Stimulated activated naive CD8-positive, alpha-beta T cell treated with anti-CD3 and anti-CD28 coated beads, Interleukin-15, amount 100 ng/mL, for 72 hours (primary cell): ENCODE measurements at regions not wholly inside any gene's neighbourhood (a gene's known extent, or its start where the extent isn't known, plus 50 kb on each side); places are given as distances from the start of the nearest gene placed in this dataset.

Experiments
- ATAC-seq: fragments of 150-1000 bp; cut with Tn5 transposase; 2 replicates; pipeline ENCODE4 v1.10.0; 2021; ENCODE audit warnings: mild to moderate bottlenecking, moderate library complexity
- DNase-seq, 2 donors: peaks; one replicate each; pipeline ENCODE4 v3.0.0; 2021 to 2022
- H3K27ac Mint-ChIP-seq, 2 donors: one replicate each; pipeline ENCODE4 v1.8.0; 2022; ENCODE audit warnings: mild to moderate bottlenecking in 2 of 2, mixed read lengths in 2 of 2, moderate library complexity in 2 of 2
- H3K27me3 Mint-ChIP-seq: one replicate; pipeline ENCODE4 v1.8.0; 2022; ENCODE audit warnings: mixed read lengths
- H3K4me1 Mint-ChIP-seq: one replicate; pipeline ENCODE4 v1.8.0; 2022; ENCODE audit warnings: mild to moderate bottlenecking, mixed read lengths
- H3K4me3 Mint-ChIP-seq, 2 donors: one replicate each; pipeline ENCODE4 v1.8.0; 2022; ENCODE audit warnings: mild to moderate bottlenecking in 2 of 2, mixed read lengths in 2 of 2, moderate library complexity in 1 of 2
- H3K9me3 Mint-ChIP-seq, 2 donors: one replicate each; pipeline ENCODE4 v1.8.0; 2022; ENCODE audit warnings: mixed read lengths in 2 of 2

DNA sequence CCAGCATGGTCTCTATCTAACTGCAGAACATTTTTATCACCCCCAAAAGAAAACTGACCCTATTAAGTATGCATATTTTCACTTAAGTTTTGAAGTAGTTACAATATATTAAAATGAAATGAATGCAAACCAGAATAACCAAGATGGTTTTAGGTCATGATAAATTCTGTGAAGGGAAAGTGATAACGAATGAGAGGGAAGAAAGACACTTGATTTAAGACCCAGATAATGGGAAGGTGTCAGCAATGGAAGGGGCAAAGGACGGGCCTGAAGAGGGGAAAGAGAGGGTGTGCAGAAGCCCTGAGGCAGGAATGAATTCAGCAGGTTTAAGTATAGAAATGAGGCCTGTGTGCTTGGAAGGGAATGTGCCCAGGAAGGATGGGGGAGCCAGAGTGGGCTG is 61.1 kb upstream of the IGFBP3 start:
- Mint-ChIP-seq H3K27me3 (no peaks in the 10 kb centered on the region), H3K4me1 (peaks cover 22% of the 10 kb centered on the region), H3K27ac (no peak overlapping the region), H3K9me3 (no peaks in the 10 kb centered on the region), H3K4me3 (no peak overlapping the region)
- ATAC-seq = no peak
- DNase-seq = no peak

DNA sequence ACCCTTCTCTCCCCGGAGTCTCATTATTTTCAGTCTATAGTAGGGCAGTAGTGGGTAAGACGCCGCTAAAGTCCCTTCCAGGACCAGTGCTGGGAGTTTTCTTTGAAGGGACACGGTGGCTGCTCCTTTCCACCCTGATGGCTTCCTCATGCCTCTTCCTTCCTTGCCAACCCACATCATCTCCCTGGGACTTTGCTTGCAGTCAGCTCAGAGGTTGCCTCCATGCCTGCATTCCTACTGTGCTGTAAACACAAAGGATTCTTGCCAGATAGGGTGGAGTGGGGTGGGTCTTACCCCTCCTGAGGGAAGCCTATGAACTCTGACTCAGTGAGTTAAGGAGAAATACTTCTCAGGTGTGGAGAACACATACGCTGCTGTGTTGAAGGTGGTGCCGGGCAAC is 59.9 kb upstream of the IGFBP3 start:
- Mint-ChIP-seq H3K9me3 (no peaks in the 10 kb centered on the region), H3K27me3 (peaks cover 2% of the 10 kb centered on the region), H3K4me1 (peaks cover 22% of the 10 kb centered on the region), H3K27ac (no peak overlapping the region), H3K4me3 (no peak overlapping the region)
- DNase-seq = no peak
- ATAC-seq = no peak

DNA sequence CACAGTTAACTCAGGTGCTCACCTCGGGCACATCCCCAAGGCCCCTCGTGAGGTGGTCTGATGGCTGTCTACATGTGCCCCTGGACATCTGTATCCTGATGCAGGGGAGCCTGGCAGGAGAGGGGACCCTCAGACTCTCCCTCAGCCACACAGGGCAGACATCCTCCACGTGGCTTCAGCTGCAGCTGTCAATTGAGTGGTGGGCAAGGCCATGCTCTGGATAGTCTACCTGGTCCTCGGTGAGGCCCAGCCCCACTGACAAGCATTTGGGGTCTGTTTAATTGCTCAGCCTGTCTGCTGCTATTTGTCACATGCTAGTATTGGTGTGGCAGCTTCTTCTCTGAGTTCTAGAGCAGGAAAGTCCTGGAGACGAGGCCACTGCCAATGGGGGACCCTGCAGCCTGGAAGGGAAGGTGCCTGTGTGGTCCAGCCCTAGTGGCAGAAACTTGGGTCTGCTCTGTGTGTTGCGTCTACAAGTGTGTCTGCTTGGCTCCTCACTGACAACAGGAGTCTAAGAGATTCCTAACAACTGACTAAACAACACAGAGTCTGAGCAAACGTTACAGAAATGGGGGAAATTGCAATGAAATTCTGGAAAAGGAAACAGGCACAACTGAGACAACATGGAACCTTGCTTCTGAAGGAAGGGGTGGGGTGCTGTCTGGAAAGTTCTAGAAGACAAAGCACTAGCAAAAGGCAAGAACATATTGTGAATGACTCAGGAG is 59.3 kb upstream of the IGFBP3 start:
- DNase-seq = no peak
- no peak overlapping the region for H3K4me3 Mint-ChIP-seq

DNA sequence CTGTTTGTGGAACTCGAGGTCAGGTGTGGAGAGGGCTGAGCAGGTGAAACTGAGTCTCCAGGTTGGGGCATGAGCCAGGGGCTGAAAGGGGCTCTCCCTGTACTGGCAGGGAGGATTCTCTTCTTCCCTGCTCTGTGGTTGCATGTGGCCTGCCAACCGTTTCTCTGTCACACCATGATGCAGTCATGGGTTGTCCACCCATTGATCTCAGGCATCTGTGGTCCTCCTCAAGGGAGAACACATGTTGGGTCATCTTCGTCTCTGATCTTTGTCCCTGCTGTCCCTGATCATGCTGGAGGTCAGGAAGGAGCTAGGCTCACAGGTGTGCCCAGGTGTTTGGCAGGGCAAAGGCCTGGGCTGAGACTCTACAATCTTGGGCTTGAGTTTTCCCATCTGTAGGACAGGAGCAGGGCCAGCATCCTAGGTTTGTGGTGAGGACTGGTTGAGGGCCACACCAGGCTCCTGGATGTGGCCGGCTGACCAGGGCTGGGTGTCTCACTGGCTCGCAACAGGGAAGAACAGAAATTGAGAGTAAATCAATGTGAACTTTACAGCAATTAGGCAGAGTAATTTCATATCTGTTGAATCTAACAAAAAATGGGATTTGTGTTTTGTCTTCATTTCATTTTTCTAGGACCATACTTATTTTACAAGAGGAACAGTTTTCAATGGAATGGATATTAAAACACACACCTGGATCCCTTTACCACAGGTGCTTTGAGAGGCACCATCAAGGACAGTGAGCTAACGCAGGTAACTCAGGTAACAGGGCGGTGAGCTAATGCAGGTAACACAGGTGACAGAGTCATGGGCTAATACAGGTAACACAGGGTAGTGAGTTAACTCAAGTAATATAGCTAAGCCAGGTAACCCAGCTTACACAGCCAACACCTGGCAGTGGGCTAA is 58.5 kb upstream of the IGFBP3 start:
- no peak for DNase-seq
- ATAC-seq = no peak
- Mint-ChIP-seq H3K4me3 (no peak overlapping the region), H3K27me3 (peaks cover 7% of the 10 kb centered on the region), H3K27ac (peak overlapping the region; percentile 16 to 21), H3K4me1 (peaks cover 22% of the 10 kb centered on the region), H3K9me3 (no peaks in the 10 kb centered on the region)

More for the DNA sequence above, 59.3 kb upstream of the IGFBP3 start:
- Mint-ChIP-seq H3K27me3 (peaks cover 7% of the 10 kb centered on the region), H3K9me3 (no peaks in the 10 kb centered on the region), H3K27ac (no peak overlapping the region), H3K4me1 (peaks cover 22% of the 10 kb centered on the region)
- no peak for ATAC-seq

DNA sequence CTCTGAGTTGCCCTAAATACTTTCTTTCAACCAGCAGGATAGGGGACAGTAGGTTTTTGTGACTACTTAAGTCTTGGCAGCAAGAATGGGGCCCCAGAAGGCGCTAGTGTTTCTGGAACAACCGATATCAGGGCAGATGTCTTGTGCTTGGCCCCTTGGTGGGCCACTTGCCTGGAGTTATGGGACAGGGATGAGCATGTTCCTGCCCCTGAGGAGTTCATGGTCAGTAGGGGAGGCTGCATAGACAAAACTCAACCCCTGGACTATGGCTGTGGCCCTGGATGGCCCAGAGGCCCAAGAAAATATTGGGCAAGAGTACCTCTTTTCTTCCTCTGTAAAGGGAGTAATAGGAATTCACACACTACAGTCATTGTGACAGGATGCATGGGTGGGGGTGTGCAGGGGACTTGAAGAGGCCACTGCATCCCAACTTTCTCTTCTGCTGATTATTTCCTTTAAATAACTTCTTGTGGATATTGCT is 57.7 kb upstream of the IGFBP3 start:
- Mint-ChIP-seq H3K27ac (peak overlapping the region in 1 of 2 donors; percentile 53), H3K27me3 (peaks cover 7% of the 10 kb centered on the region), H3K4me1 (peaks cover 22% of the 10 kb centered on the region), H3K9me3 (no peaks in the 10 kb centered on the region), H3K4me3 (no peak overlapping the region)
- no peak for DNase-seq
- ATAC-seq = no peak

DNA sequence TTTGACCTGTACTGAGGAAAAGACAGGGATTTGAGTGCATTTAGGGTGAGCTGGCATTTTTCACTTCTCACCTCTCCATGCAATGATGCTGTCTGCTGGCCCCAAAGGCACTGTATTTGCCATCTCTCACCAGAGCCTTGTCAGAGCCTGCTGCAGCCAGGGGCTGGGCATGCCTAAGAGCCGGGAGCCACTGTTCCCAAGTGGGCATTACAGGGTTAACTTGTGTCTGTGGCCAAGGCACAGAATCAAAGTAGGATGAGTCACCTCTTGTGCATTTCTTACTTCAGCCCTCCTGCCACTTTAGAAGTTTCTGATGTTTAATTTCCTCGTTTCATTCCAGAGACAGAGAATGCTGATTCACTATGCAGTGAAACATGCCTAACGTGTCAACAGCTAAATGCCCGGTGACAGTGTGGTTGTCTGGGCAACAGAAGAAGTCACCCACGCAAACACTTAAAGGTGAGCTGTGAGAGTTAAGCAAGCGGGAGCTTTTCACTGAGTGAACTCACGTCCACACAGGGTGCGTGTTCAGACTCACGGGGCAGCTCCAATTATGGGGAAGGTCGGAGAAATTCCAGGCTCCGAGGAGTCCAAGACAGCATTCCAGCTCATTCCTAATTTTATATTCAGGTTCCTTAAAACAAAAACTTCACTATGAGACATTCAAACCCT is 57.1 kb upstream of the IGFBP3 start:
- peak; percentile 8 to 41 for DNase-seq
- Mint-ChIP-seq H3K4me1 (peaks cover 22% of the 10 kb centered on the region), H3K27me3 (peaks cover 7% of the 10 kb centered on the region), H3K27ac (peak overlapping the region; percentile 53 to 59), H3K9me3 (no peaks in the 10 kb centered on the region), H3K4me3 (no peak overlapping the region)
- peak; percentile 82 for ATAC-seq

DNA sequence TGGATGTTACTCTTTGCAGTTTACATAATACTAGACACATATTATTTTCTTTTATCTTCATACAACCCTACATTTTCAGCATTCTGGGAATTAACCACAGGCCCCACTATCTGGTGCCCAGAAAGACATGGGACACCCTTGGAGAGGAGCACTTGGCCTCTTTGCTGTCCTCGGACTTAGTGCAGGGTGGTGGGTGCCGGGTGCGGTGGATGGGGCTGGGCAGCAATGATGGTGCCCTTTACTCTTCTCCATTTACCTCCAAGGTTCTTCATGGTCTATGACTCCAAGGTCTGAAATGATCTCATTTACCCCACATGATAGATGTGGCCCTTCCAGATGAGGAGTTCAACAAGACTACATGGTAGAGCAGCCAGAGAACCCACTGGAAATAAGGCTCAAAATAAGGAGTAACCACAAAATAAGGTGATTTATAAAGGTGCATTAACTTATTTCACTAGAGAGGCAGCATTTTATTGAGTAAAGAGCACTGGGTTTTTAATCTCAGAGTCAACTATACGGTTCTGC is 56.2 kb upstream of the IGFBP3 start:
- Mint-ChIP-seq H3K4me1 (peaks cover 22% of the 10 kb centered on the region), H3K9me3 (no peaks in the 10 kb centered on the region), H3K4me3 (no peak overlapping the region), H3K27me3 (peaks cover 7% of the 10 kb centered on the region), H3K27ac (no peak overlapping the region)
- DNase-seq (no peak), ATAC-seq (no peak)

DNA sequence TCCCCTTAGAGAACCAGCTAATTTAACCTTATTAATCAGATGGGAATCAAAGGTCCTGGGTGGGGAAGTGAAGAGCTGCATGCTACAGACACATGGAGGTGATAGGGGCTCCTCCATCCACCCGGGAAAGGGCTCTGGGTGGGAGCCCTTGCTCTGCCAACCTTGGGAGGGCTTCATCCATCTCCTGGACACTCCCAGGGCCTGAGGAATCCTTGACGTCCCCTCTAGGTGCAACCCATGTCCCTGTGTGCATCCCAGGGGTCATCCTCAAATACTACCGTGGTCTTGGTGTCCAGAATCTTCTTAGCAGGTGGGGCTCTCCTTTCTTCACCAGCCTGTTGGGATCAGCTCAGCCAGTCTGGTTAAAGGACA is 55.4 kb upstream of the IGFBP3 start:
- H3K27ac Mint-ChIP-seq = no peak overlapping the region
- ATAC-seq = no peak
- no peak for DNase-seq
- H3K4me3 Mint-ChIP-seq = no peak overlapping the region
- H3K27me3 Mint-ChIP-seq = peaks cover 7% of the 10 kb centered on the region
- H3K4me1 Mint-ChIP-seq = peaks cover 22% of the 10 kb centered on the region
- H3K9me3 Mint-ChIP-seq = no peaks in the 10 kb centered on the region

DNA sequence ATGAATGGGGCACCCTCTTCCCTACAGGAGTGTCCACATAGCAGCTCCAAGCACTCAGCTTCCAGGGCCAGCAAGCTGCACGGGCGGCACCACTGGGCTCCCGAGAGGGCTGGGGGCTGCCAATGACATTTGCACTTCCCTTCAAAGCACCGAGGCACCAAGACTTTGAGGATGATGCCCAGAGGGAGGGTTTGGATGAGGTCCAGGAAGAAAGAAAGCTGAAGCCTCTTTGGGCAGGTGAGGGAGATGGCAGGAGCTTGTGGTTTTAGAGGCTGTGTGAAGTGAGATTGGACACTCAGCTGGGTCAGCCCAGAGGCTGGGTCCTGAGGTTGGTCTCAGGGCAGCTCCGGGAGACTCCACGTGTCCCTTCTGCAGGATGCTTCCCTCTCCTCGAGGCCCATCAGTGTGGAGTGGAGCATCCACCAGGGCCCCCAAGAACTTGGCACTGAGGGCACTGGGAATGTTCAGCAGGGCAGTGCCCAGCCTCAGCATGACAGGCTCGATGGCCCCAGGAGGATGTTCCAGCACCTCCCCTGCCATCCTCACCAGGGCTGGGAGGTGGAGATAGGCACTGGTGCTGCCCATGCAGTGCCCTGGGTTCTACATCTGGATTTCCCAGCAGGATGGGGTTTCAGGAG is 54.9 kb upstream of the IGFBP3 start:
- peaks cover 22% of the 10 kb centered on the region for H3K4me1 Mint-ChIP-seq
- ATAC-seq = peak; percentile 4
- DNase-seq = no peak
- H3K27ac Mint-ChIP-seq = no peak overlapping the region
- peaks cover 7% of the 10 kb centered on the region for H3K27me3 Mint-ChIP-seq
- H3K4me3 Mint-ChIP-seq = no peak overlapping the region
- no peaks in the 10 kb centered on the region for H3K9me3 Mint-ChIP-seq

DNA sequence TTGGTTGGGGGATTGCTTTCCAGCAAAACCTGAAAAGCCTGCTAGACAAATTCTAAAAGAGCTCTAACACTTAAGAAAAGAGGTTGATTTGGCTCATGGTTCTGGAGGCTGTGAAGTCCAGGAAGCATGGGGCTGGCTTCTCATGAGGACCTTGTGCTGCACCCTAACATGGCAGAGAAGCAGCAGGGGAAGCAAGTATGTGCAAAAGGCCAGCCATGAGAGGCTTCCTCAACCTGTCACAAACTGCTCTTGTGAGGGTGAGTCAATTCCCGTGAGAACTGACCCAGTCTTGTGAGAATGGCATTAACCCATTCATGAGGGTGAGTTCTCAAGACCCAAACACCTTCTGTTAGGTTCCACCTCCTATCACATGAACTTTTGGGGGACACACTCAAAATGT is 54.3 kb upstream of the IGFBP3 start:
- no peak for ATAC-seq
- Mint-ChIP-seq H3K4me3 (no peak overlapping the region), H3K27ac (no peak overlapping the region), H3K4me1 (peaks cover 22% of the 10 kb centered on the region), H3K27me3 (peaks cover 7% of the 10 kb centered on the region), H3K9me3 (no peaks in the 10 kb centered on the region)
- DNase-seq = no peak

DNA sequence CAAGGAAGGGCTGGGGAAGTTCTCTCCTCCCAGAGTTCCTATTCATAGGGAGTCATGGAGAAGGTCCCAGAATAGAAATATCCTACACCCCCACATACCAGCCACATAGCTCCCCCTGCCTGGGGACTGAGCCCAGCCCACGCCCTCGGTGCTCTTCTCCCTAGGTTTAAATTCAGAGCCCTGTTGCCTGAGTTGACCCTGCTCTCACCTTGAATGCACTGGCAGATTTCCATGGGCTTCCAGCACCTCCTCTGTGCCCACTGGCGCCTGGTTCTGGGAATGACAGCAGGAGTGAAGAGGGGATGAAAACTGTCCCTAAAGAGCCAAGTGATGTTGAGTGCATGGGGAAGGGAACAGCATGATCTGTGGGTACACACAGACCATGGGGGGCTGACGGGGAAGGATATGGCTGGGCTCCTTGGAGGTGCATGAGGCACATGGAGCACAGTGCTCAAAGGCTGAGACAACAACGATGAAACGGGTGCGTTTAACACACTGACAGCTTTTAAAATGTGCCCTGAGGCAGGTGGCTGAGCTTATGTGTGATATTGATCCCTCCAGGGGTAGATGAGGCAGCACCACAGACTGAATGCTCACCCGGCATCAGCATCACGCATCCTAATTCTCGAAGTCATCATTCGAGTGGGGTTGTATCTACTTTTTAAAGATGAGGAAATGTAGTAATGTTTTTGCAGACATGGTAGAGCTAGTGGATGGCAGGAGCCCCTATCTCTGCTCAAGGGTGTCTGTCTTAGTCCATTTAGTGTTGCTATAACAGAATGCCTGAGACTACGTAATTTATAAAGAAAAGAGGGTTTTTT is 53.7 kb upstream of the IGFBP3 start:
- peaks cover 7% of the 10 kb centered on the region for H3K27me3 Mint-ChIP-seq
- ATAC-seq (no peak), DNase-seq (no peak)
- no peak overlapping the region for H3K27ac Mint-ChIP-seq
- peaks cover 22% of the 10 kb centered on the region for H3K4me1 Mint-ChIP-seq
- H3K9me3 Mint-ChIP-seq = no peaks in the 10 kb centered on the region
- no peak overlapping the region for H3K4me3 Mint-ChIP-seq

DNA sequence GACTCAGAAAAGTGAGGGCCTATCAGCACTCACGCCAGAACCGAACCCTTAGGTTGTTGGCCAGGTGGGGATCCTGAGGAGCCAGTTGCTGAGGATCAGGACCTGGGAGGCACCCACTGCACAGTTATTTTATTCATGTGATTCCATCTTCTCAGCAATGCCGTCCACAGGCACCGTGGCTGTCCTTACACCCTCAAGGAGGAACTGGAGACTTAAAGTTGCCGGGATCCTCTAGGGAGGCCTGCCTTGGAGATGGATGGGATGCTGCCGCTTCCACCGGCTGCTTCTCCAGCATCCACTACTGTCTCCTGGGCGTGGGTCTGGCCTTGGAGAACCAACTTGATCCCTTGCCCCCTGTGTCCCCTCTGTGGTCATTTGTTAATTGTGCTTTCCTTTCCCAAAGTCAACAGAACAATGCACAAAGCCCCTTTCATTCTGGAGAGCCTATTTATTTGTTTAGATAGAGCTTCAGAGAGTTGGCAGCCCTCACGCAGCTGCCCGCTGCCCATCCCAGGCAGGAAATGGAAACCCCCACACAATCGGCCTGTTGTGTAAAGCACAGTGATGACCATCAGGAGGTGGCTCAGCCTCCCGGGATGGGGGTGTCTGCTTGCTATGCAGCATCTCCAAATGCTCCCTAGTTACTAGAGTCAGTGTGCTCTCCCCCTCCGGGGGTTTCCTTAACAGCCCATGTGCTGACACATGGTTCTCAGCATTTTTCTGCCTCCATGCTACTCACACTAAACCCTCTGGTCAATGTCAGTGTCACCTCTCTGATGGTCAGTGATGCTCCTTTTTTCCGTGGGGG is 52.9 kb upstream of the IGFBP3 start:
- no peak for ATAC-seq
- Mint-ChIP-seq H3K27me3 (peaks cover 7% of the 10 kb centered on the region), H3K4me3 (no peak overlapping the region), H3K4me1 (peaks cover 16% of the 10 kb centered on the region), H3K9me3 (no peaks in the 10 kb centered on the region), H3K27ac (no peak overlapping the region)
- DNase-seq = no peak

DNA sequence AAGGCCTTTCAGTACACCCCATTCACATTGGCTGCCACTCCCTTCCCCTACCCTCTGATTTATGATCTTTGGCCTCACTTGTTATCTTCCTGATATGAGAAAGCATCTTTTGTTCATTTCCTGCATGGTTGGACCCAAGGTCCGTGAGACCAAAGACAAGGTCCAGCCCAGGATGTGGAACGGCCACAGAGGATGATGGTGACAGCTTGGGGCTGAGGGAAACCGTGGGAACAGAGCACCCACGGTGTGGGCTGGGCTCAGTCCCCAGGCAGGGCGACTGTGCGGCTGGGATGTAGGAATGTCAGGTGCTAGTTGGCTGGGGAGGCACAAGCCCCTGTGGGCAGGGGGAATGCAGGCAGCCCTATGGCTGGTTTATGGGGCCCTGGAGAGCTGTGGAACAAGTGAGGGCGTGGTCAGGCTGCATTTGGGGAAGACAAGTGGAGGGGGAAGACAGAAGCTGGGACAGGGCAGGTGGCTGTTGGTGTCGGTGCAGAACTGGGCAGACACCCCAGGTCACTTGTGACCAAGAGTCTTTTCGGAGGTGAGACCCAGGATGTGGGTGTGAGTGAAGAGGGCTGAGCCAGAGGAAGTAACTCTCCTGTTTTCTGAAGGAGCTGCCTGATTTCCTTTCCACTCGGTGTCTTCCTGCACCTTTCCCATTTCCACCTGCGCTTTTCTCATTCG is 51.7 kb upstream of the IGFBP3 start:
- H3K4me1 Mint-ChIP-seq = peaks cover 4% of the 10 kb centered on the region
- H3K27me3 Mint-ChIP-seq = peaks cover 7% of the 10 kb centered on the region
- ATAC-seq = no peak
- peak overlapping the region in 1 of 2 donors; percentile 79 for H3K27ac Mint-ChIP-seq
- no peaks in the 10 kb centered on the region for H3K9me3 Mint-ChIP-seq
- no peak overlapping the region for H3K4me3 Mint-ChIP-seq
- DNase-seq = no peak
